ENCODE measurements at regions not wholly inside any gene's neighbourhood (a gene's known extent, or its start where the extent isn't known, plus 50 kb on each side); places are given as distances from the start of the nearest gene placed in this dataset.

DNA sequence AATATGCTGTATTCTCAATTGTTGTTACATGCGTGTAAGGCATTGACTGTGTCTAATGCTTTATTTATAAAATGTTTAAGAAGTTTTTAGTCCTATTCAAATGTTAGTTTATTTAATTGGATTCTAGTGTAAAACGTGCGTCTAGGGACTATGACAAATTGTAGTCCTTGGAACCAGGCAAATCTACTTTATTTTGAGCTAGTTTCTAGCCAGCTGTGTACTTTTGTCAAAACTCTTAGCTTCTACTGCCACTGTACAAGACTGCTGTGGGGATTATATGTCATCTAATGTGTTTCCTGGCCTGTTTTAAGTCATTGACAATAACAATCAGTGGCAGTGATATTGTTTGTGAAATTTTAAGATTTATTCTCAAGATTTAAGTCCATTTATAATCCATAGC, 220.5 kb upstream of the SEMA3D start:
- H4K20me1 ChIP-seq (ENCODE audit: control insufficient read depth, insufficient read depth, low read length, poor library complexity, severe bottlenecking), result no peaks in the 10 kb centered on the region
- no peak overlapping the region for H3K27ac ChIP-seq (ENCODE audit: low read length in 2 of 2)
- H3K27me3 ChIP-seq (replicated peaks in 1 of 4; ENCODE audit: control extremely low read depth in 1 of 4, control insufficient read depth in 3 of 4, insufficient read depth in 4 of 4, low read length in 3 of 4), result no peaks in the 10 kb centered on the region
- intact Hi-C loops (cut with micrococcal nuclease), result no loop called here
- no peaks in the 10 kb centered on the region for H3K9me3 ChIP-seq (ENCODE audit: control extremely low read depth in 1 of 3, control insufficient read depth in 2 of 3, insufficient read depth in 1 of 3, low read length in 2 of 3)
- H3K9ac ChIP-seq (ENCODE audit: low read length), result no peak overlapping the region
- H3K4me3 ChIP-seq (ENCODE audit: control extremely low read depth in 1 of 5, extremely low read depth in 1 of 5, insufficient read depth in 1 of 5, low read depth in 2 of 5, low read length in 4 of 5), result no peak overlapping the region
- no peak overlapping the region for H2AFZ ChIP-seq (ENCODE audit: insufficient read depth, low read depth, low read length, poor library complexity, severe bottlenecking)
- H3K36me3 ChIP-seq (replicated peaks in 1 of 2; ENCODE audit: control extremely low read depth in 1 of 2, control insufficient read depth in 1 of 2, extremely low read depth in 1 of 2, insufficient read depth in 2 of 2, low read length in 1 of 2), result no peaks in the 10 kb centered on the region
- ChIA-PET CTCF (no interaction called here), POLR2A (no interaction called here)
- Mint-ChIP-seq H3K27me3 (no peaks in the 10 kb centered on the region), H3K4me1 (no peaks in the 10 kb centered on the region), H3K9me3 (ENCODE audit: insufficient read depth) (no peaks in the 10 kb centered on the region), H3K27ac (no peak overlapping the region), H3K4me3 (no peak overlapping the region)
- no peak overlapping the region for H3K4me2 ChIP-seq (replicated peaks; ENCODE audit: low read depth, low read length, poor library complexity, severe bottlenecking)
- ATAC-seq (ENCODE audit: low read depth), result no peak
- TF ChIP-seq EZH2 (IDR thresholded peaks at IDR 0.05; ENCODE audit: borderline replicate concordance, insufficient read depth, low read depth, low read length, poor library complexity, severe bottlenecking) (no peak), CTCF (IDR thresholded peaks at IDR 0.05) (no peak)
- no peaks in the 10 kb centered on the region for H3K4me1 ChIP-seq (ENCODE audit: control insufficient read depth in 2 of 2, insufficient read depth in 2 of 2, low read length in 2 of 2)
- no peaks in the 10 kb centered on the region for H3K79me2 ChIP-seq (ENCODE audit: control insufficient read depth, insufficient read depth, low read length)
- 100% methylated on average over 1 of the region's 3 CpGs for WGBS (ENCODE audit: insufficient coverage)
- DNase-seq, result no peak

DNA sequence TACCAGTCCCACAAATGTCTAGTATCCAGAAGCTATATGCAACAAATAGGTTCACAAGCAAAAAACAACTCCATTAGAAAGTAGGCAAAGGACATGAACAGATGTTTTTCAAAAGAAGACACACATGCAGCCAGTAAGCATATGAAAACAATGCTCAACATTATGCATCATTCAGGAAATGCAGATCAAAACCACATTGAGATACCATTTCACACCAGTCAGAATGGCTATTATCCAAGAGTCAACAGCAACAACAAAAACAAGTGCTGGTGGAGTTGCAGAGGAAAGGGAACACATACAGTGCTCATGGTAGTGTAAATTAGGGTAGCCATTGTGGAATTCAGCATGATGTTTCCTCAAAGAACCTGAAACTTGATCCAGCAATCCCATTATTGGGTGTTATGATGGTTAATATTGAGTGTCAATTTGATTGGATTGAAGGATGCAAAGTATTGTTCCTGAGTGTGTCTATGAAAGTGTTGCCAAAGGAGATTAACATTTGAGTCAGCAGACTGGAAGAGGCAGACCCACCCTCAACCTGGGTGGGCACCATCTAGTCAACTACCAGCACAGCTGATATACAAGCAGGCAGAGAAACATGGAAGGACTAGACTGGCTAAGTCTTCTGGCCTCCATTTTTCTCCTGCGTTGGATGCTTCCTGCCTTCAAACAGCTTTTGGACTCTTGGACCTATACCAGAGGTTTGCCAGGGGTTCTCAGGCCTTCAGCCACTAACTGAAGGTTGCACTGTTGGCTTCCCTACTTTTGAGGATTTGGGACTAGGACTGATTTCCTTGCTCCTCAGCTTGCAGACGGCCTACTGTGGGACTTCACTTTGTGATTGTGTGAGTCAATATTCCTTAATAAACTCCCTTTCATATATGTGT, 218.4 kb upstream of the SEMA3D start:
- Histone ChIP-seq H3K9me3 (ENCODE audit: control extremely low read depth in 1 of 3, control insufficient read depth in 2 of 3, insufficient read depth in 1 of 3, low read length in 2 of 3) (no peaks in the 10 kb centered on the region), H3K4me3 (ENCODE audit: control extremely low read depth in 1 of 5, extremely low read depth in 1 of 5, insufficient read depth in 1 of 5, low read depth in 2 of 5, low read length in 4 of 5) (no peak overlapping the region), H3K36me3 (replicated peaks in 1 of 2; ENCODE audit: control extremely low read depth in 1 of 2, control insufficient read depth in 1 of 2, extremely low read depth in 1 of 2, insufficient read depth in 2 of 2, low read length in 1 of 2) (no peaks in the 10 kb centered on the region), H3K27me3 (replicated peaks in 1 of 4; ENCODE audit: control extremely low read depth in 1 of 4, control insufficient read depth in 3 of 4, insufficient read depth in 4 of 4, low read length in 3 of 4) (no peaks in the 10 kb centered on the region), H3K4me2 (replicated peaks; ENCODE audit: low read depth, low read length, poor library complexity, severe bottlenecking) (no peak overlapping the region), H3K4me1 (ENCODE audit: control insufficient read depth in 2 of 2, insufficient read depth in 2 of 2, low read length in 2 of 2) (no peaks in the 10 kb centered on the region), H3K79me2 (ENCODE audit: control insufficient read depth, insufficient read depth, low read length) (no peaks in the 10 kb centered on the region), H3K9ac (ENCODE audit: low read length) (no peak overlapping the region), H4K20me1 (ENCODE audit: control insufficient read depth, insufficient read depth, low read length, poor library complexity, severe bottlenecking) (no peaks in the 10 kb centered on the region), H3K27ac (ENCODE audit: low read length in 2 of 2) (no peak overlapping the region), H2AFZ (ENCODE audit: insufficient read depth, low read depth, low read length, poor library complexity, severe bottlenecking) (no peak overlapping the region)
- no peaks in the 10 kb centered on the region for H3K27me3 Mint-ChIP-seq
- CTCF ChIA-PET, result no interaction called here
- no peak overlapping the region for H3K4me3 Mint-ChIP-seq
- no peaks in the 10 kb centered on the region for H3K9me3 Mint-ChIP-seq (ENCODE audit: insufficient read depth)
- H3K4me1 Mint-ChIP-seq, result no peaks in the 10 kb centered on the region
- no peak for ATAC-seq (ENCODE audit: low read depth)
- no peak overlapping the region for H3K27ac Mint-ChIP-seq
- POLR2A ChIA-PET, result no interaction called here
- DNase-seq, result no peak
- intact Hi-C loops (cut with micrococcal nuclease), result no loop called here
- WGBS (ENCODE audit: insufficient coverage), result 91% methylated on average over 1 of the region's 2 CpGs
- no peak for TF ChIP-seq EZH2 (IDR thresholded peaks at IDR 0.05; ENCODE audit: borderline replicate concordance, insufficient read depth, low read depth, low read length, poor library complexity, severe bottlenecking)
- no peak for TF ChIP-seq CTCF (IDR thresholded peaks at IDR 0.05)
